ENCODE measurements at regions not wholly inside any gene's neighbourhood (a gene's known extent, or its start where the extent isn't known, plus 50 kb on each side); places are given as distances from the start of the nearest gene placed in this dataset.
A peak's percentile ranks its signal among the peaks of the same experiment; 100 is the strongest.

DNA sequence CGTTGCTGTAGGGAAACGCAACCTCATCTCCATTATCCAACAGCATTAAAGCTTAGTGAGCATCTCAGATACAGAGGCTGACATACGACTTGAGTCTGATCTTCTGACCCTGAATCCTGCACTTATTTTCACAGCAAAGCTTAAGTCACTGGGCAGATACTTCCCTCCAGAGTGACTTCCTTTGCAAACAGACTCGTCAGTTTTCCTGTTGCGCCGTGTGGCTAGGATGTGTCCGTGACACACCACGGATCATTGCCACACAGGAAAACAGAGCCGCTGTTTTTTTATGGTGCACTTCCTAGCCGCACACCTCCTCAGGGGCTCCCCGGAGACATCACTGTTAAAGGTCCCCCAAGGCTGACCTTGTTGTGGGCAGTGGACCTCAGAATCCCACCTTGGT is 94.9 kb upstream of the MKI67 start:
- DNase-seq (ENCODE audit: low read depth in 2 of 3, low spot score in 2 of 3), result no peak

DNA sequence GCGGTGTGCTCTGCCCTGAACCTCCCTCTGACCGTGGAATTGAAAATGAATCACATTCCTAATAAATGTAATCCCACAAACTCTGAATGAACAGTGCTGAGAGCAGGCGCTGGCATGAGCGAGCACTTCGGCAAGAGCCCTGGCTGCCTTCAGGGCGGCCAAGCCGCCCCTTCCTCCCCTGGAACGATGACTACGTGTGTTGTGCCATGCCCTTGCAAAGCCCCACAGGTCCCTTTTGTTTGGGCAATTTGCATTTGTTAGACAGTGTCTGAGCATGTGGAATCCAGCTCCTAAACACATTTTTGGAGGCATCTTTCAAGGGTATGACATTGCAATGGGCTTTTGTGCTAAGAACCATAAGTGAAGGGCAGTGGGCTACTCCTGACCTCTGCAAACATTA is 95.6 kb upstream of the MKI67 start:
- no peak for DNase-seq (ENCODE audit: low read depth in 2 of 3, low spot score in 2 of 3)

GRCh38 chr10:128222332-128222849 is 96.2 kb upstream of the MKI67 start:
- DNase-seq (ENCODE audit: low read depth in 2 of 3, low spot score in 2 of 3), result no peak

DNA sequence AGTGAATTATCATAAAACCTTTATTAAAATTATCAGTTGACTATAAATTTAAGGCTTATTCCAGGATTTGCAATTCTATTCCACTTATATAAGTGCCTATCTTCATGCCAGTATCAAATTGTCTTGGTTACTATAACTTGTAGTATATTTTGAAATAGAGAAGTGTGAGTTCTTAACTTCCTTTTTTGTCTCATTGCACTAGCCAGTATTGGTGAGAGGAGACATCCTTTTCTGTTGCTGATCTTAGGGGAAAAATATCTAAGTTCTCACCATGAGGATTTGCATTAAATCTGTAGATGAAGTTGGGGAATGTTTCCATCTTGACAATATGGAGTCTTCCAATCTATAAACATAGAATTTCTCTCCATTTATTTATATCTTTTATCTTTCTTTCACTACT is 104.2 kb upstream of the MKI67 start:
- DNase-seq (ENCODE audit: low read depth in 2 of 3, low spot score in 2 of 3), result peak in 1 of 3 donors; percentile 21

DNA sequence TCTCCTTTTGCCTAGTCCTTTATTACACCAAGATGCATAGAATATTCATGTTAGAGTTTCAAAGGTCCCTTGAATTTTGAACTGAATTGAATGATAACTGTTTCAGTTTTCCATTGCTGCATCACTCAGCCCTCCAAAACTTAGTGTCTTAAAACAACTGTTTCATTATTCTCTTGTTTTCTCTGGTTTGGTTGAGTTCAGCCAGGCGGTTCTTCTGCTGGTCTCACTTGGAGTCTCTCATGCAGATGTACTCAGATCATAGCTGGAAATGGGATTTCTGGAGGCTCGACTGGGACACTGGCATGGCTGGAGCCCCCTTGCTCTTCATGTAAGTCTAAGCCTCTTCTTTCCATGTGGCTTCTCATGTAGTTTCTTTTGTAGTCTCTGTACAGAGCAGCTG is 107.2 kb upstream of the MKI67 start:
- DNase-seq (ENCODE audit: low read depth in 2 of 3, low spot score in 2 of 3), result no peak

DNA sequence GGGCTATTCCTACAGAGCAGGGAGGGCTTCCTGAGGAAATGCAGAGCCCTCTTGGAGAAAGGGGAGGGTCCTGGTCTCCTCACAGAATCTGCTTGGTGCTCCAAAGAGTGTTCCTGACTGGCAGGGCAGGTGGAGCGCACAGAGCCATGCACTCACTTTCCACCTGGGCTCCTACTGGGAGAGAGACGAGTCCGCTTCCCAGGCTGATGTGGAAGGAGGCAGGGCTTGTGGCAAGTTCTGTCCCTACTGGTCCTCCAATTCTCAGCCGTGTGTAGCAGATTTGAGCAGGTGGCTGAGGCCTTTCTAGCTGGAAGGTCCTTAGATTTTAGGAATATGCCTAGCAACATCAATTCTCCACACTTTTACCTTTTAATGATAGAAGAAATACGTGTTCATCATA is 111.5 kb upstream of the MKI67 start:
- no peak for DNase-seq (ENCODE audit: low read depth in 2 of 3, low spot score in 2 of 3)

- no peak for DNase-seq (ENCODE audit: low read depth in 2 of 3, low spot score in 2 of 3)
Measured at GRCh38 chr10:128241023-128241422, 114.8 kb upstream of the MKI67 start.

DNA sequence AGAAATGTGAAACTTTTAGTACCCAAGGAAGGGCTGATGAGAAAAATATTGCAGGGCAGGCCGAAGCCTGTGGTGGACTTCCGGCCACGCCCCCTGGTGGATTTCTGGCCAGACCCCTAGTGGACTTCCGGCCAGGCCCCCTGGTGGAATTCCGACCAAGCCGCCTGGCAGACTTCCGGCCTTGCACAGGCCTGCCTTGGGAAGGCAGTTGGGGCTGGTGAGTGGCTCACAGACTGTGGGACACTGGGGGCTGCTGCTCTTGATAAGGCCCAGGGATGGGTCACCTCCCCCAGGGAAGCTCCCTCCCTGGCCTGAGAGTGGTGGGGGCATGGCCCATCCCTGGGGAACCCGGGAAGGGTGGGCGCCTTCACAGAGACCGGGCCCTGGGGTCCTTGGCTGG is 116.4 kb upstream of the MKI67 start:
- no peak for DNase-seq (ENCODE audit: low read depth in 2 of 3, low spot score in 2 of 3)

- DNase-seq (ENCODE audit: low read depth in 2 of 3, low spot score in 2 of 3), result no peak
Measured at GRCh38 chr10:128245026-128245425, 118.8 kb upstream of the MKI67 start.

DNA sequence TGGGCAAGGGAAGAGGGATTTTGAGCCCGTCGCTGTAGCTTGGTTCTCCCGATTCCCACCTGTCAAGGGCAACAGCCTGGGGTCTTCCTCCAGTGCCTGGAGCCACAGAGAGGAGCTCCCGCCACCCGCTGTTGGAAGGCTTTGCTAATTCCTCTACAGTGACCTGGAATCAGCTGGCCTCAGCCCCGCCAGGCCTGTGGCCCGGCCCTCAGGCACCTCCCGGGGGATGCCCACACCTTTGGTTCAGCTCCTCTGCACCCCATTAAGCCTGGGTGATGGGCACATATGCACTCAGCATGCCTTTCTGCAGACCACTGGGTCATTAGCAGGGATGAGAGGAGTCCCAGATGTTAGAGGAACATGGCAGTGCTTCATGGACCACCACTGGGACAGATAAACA is 121.4 kb upstream of the MKI67 start:
- DNase-seq (ENCODE audit: low read depth in 2 of 3, low spot score in 2 of 3), result no peak

DNA sequence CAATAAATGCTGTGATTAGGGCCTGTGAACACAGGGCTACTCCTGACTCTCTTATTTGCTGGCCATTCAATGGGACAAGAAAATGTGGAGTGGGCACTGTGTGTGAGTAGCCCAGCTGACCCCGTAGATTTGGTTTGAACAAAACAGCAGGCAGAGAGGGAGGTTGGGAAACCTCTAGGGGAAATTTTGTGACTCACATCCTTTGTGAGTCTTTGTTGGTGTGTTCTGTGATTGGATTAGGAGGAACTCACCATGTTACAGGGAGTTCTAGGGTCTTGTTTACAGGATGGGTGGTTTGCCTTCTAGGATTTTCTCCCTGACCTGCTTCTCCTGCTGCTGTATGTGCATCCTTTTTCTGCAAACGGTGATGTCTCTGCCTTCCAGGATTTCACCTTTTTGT is 128.3 kb upstream of the MKI67 start:
- DNase-seq (ENCODE audit: low read depth in 2 of 3, low spot score in 2 of 3), result no peak

- DNase-seq (ENCODE audit: low read depth in 2 of 3, low spot score in 2 of 3), result no peak
Measured at GRCh38 chr10:128257428-128257827, 131.2 kb upstream of the MKI67 start.

- DNase-seq (ENCODE audit: low read depth in 2 of 3, low spot score in 2 of 3), result peak in 2 of 3 donors; percentile 31 to 61
Measured at GRCh38 chr10:128258421-128258976, 132.3 kb upstream of the MKI67 start.

DNA sequence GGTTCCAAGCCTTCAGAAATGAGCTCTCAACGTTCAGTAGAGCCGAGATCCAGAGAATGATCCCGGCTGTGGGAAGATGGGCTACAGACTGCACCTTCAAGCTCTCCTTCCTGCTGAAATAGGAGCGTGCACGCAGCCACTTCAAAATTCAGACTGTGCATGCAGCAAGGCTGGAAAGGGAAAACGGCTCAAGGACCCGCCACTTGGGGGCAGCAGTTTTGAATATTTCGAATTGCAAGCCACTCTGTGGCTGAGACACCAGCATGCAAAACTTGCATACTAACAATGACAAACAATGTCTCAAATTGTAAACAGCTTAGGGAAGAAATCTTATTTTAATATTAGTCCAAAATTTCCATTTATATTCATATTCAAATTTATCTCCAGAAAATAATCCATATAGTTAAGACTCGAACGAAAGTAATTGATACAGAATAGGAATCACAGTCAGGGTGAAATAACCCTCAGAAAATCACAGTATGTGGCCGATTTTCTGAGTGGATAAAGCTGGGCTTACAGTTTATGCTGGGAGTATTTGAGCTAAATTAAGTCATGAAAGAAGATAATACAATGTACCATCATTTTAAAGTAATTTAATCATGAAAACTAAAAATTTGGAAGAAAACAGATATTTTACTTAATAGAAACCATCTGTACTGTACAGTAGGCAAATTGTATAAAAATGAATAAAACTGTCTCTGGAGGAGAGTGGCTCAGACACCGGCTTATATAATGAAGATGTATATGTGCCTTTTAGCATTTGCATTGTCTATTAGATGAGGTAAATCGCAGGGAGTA is 137.9 kb upstream of the MKI67 start:
- DNase-seq (ENCODE audit: low read depth in 2 of 3, low spot score in 2 of 3), result peak in 2 of 3 donors; percentile 54 to 78

DNA sequence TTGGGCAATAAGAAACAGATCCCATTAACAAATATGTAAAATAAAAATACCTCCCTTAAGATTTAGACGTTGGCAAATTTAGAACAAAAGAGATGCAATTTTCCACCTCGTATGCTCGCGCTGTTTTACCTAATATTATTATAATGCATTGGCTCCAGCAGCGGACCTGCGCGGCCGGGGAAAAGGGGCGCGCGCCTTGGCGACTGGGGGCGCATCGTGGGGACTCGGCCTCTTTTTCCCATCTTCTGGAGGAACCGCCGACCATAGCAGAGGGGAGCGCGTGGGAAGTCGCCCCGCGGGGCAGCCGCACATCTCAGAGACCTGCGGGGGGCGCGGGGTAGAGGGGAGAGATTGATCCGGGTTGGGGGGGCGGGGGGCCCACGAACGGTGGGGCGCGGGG is 139.4 kb upstream of the MKI67 start:
- DNase-seq (ENCODE audit: low read depth in 2 of 3, low spot score in 2 of 3), result no peak

DNA sequence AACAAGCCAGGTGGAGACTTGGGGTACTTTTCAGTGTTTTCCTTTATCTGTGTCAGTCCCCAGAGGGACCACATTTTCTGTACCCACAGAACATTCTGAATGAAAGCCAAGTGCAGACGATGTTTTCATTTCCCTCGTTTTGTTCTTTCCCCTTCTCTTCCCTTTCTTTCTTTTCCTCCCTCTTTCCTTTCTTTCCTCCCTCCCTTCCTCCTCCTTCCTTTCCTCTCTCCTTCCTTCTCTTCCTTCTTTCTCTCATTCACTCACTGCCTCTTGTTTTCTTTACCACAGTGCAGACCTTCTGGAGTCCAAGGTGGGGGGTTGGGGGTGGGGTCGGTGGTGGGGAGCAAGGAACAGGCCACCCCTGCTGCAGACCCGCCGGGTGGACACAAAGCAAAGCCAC is 141.4 kb upstream of the MKI67 start:
- DNase-seq (ENCODE audit: low read depth in 2 of 3, low spot score in 2 of 3), result no peak

- DNase-seq (ENCODE audit: low read depth in 2 of 3, low spot score in 2 of 3), result peak in 2 of 3 donors; percentile 50 to 67
Measured at GRCh38 chr10:128268015-128268722, 141.9 kb upstream of the MKI67 start.

GRCh38 chr10:128274938-128275337 is 148.7 kb upstream of the MKI67 start:
- DNase-seq (ENCODE audit: low read depth in 2 of 3, low spot score in 2 of 3), result peak in 2 of 3 donors; percentile 75 to 81

DNA sequence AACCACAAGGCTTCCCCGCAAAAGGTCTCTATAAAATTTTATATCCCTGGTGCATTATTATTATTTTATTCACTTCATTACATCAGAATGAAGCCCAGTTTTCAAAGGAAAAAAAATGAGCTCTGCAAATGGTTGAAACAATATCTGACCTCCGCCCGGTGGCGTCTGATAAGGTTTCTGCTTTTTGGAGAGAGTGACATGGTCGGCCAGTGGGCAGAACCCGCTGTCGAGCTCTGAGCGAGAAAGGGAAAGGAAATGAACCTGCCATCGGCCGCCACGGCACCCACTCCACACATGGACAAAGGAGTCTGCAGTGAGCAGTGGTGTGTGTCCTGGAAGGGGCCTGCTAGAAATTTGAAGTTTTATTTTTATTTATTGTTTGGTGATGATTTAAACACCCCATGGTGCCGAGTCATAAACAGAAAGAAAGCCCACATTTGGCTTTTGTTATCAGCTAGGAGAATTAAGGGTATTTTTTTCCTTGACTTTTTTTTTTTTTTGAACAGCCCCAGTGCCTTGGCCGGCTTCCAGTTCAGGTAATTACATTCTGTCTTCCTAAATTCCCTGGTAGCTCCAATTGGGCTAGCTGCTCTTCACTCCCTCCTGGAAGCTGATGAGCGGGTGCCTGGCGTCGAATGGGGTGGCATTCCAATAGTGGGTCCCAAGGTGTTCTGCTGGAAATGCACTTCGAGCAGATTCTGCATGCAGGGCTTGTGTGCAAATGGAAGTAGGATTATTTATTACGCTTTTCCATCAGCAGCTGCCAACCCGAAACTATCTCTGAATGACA is 149.4 kb upstream of the MKI67 start:
- DNase-seq (ENCODE audit: low read depth in 2 of 3, low spot score in 2 of 3), result peak in 2 of 3 donors; percentile 60 to 71

- DNase-seq (ENCODE audit: low read depth in 2 of 3, low spot score in 2 of 3), result peak in 1 of 3 donors; percentile 54
Measured at GRCh38 chr10:128277267-128277840, 151.1 kb upstream of the MKI67 start.
